NOMO-1 treated with dmso at 0.1 percent for 144 hours (cell line): ENCODE measurements at regions not wholly inside any gene's neighbourhood (a gene's known extent, or its start where the extent isn't known, plus 50 kb on each side); places are given as distances from the start of the nearest gene placed in this dataset.

Experiments
- DNase-seq: peaks from one replicate; lab custom pipeline; 2025; ENCODE audit not compliant: unreplicated experiment; lab: John Stamatoyannopoulos, UW

GRCh38 chr20:57860576-57860975, 150.8 kb upstream of the PMEPA1 start:
- DNase-seq: no peak

- DNase-seq: no peak
Observed at GRCh38 chr20:57857969-57858368, 148.2 kb upstream of the PMEPA1 start.

- DNase-seq: no peak
Observed at GRCh38 chr20:57857118-57857517, 147.3 kb upstream of the PMEPA1 start.

- no peak for DNase-seq
Observed at GRCh38 chr20:57856658-57857057, 146.8 kb upstream of the PMEPA1 start.

- DNase-seq: no peak
Observed at GRCh38 chr20:57851796-57852195, 142.0 kb upstream of the PMEPA1 start.

- no peak for DNase-seq
Observed at GRCh38 chr20:57851025-57851682, 141.3 kb upstream of the PMEPA1 start.

- no peak for DNase-seq
Observed at GRCh38 chr20:57849521-57850215, 139.9 kb upstream of the PMEPA1 start.

GRCh38 chr20:57849121-57849520, 139.3 kb upstream of the PMEPA1 start:
- DNase-seq: no peak

GRCh38 chr20:57848282-57848681, 138.5 kb upstream of the PMEPA1 start:
- no peak for DNase-seq

GRCh38 chr20:57847104-57847503, 137.3 kb upstream of the PMEPA1 start:
- DNase-seq: no peak

- DNase-seq: no peak
Observed at GRCh38 chr20:57844626-57845596, 135.1 kb upstream of the PMEPA1 start.

- DNase-seq: no peak
Observed at GRCh38 chr20:57843941-57844625, 134.3 kb upstream of the PMEPA1 start.

GRCh38 chr20:57842720-57843119, 132.9 kb upstream of the PMEPA1 start:
- DNase-seq: no peak

GRCh38 chr20:57841297-57841866, 131.6 kb upstream of the PMEPA1 start:
- no peak for DNase-seq

GRCh38 chr20:57840504-57841296, 130.9 kb upstream of the PMEPA1 start:
- no peak for DNase-seq

- DNase-seq: no peak
Observed at GRCh38 chr20:57840066-57840465, 130.3 kb upstream of the PMEPA1 start.

- no peak for DNase-seq
Observed at GRCh38 chr20:57838670-57839151, 128.9 kb upstream of the PMEPA1 start.

- DNase-seq: no peak
Observed at GRCh38 chr20:57837208-57838035, 127.6 kb upstream of the PMEPA1 start.
